ENCODE measurements at regions not wholly inside any gene's neighbourhood (a gene's known extent, or its start where the extent isn't known, plus 50 kb on each side); places are given as distances from the start of the nearest gene placed in this dataset.

GRCh38 chr10:2837674-2838073 is 229.7 kb upstream of the PFKP start:
- H3K27ac ChIP-seq = no peak overlapping the region
- TF ChIP-seq ZFX (IDR thresholded peaks at IDR 0.05) (no peak), CTCF (conservative IDR thresholded peaks at IDR 0.05) (no peak)

GRCh38 chr10:2836921-2837662 is 230.3 kb upstream of the PFKP start:
- no peak overlapping the region for H3K27ac ChIP-seq
- TF ChIP-seq CTCF (conservative IDR thresholded peaks at IDR 0.05) (no peak), ZFX (IDR thresholded peaks at IDR 0.05) (no peak)

- no peak overlapping the region for H3K27ac ChIP-seq
- TF ChIP-seq CTCF (conservative IDR thresholded peaks at IDR 0.05) (no peak), ZFX (IDR thresholded peaks at IDR 0.05) (no peak)
These were observed 233.1 kb upstream of the PFKP start for GRCh38 chr10:2834214-2834613.

GRCh38 chr10:2831509-2831908 is 235.8 kb upstream of the PFKP start:
- no peak overlapping the region for H3K27ac ChIP-seq
- TF ChIP-seq ZFX (IDR thresholded peaks at IDR 0.05) (no peak), CTCF (conservative IDR thresholded peaks at IDR 0.05) (no peak)

GRCh38 chr10:2828741-2829140 is 238.6 kb upstream of the PFKP start:
- H3K27ac ChIP-seq = no peak overlapping the region
- TF ChIP-seq ZFX (IDR thresholded peaks at IDR 0.05) (no peak), CTCF (conservative IDR thresholded peaks at IDR 0.05) (no peak)

GRCh38 chr10:2826675-2827074 is 240.7 kb upstream of the PFKP start:
- no peak overlapping the region for H3K27ac ChIP-seq
- TF ChIP-seq ZFX (IDR thresholded peaks at IDR 0.05) (no peak), CTCF (conservative IDR thresholded peaks at IDR 0.05) (no peak)

- no peak for TF ChIP-seq CTCF (conservative IDR thresholded peaks at IDR 0.05)
- no peak overlapping the region for H3K27ac ChIP-seq
These were observed 241.5 kb upstream of the PFKP start for GRCh38 chr10:2825841-2826240.

Data from C4-2B (cell line).